ENCODE measurements at regions not wholly inside any gene's neighbourhood (a gene's known extent, or its start where the extent isn't known, plus 50 kb on each side); places are given as distances from the start of the nearest gene placed in this dataset.

- TF ChIP-seq, protein P1, sequence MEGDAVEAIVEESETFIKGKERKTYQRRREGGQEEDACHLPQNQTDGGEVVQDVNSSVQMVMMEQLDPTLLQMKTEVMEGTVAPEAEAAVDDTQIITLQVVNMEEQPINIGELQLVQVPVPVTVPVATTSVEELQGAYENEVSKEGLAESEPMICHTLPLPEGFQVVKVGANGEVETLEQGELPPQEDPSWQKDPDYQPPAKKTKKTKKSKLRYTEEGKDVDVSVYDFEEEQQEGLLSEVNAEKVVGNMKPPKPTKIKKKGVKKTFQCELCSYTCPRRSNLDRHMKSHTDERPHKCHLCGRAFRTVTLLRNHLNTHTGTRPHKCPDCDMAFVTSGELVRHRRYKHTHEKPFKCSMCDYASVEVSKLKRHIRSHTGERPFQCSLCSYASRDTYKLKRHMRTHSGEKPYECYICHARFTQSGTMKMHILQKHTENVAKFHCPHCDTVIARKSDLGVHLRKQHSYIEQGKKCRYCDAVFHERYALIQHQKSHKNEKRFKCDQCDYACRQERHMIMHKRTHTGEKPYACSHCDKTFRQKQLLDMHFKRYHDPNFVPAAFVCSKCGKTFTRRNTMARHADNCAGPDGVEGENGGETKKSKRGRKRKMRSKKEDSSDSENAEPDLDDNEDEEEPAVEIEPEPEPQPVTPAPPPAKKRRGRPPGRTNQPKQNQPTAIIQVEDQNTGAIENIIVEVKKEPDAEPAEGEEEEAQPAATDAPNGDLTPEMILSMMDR (IDR thresholded peaks at IDR 0.05), result no peak
- TF ChIP-seq EP300 (IDR thresholded peaks at IDR 0.05), result no peak
Measured at GRCh38 chr11:81915045-81915444, 818.6 kb downstream of the FAM181B start.
